ENCODE measurements at regions not wholly inside any gene's neighbourhood (a gene's known extent, or its start where the extent isn't known, plus 50 kb on each side); places are given as distances from the start of the nearest gene placed in this dataset.

DNA sequence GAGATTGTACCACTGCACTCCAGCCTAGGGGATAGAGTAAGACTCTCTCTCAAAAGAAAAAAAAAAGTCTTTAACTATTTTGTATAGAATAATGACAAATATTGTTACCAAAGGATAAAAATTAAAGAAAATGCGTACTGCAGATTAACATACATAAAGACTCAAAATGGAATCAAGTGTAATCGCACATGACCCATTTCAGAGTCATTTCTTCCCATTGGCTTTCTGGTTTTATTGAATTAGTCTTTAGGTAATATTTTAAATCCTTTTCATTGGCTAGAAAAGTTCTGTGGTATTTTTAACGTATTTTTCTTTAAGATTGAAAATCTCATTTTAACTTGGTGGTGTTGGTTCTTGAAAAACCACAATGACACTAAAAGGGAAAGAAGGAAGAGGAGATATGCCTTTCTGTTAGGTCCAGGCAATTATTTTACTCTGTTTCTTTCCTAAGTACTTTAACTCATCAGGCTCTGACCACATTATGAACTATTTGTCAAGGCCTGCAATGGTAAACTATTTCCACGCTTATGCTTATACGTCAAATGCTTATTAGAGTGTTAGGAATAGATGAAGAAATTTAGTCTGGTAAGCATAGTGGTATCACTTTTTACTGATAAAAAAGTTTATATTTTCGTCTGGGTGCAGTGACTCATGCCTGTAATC is 52.3 kb downstream of the PLEKHG1 start:
- no peak for DNase-seq (ENCODE audit: low spot score)

DNA sequence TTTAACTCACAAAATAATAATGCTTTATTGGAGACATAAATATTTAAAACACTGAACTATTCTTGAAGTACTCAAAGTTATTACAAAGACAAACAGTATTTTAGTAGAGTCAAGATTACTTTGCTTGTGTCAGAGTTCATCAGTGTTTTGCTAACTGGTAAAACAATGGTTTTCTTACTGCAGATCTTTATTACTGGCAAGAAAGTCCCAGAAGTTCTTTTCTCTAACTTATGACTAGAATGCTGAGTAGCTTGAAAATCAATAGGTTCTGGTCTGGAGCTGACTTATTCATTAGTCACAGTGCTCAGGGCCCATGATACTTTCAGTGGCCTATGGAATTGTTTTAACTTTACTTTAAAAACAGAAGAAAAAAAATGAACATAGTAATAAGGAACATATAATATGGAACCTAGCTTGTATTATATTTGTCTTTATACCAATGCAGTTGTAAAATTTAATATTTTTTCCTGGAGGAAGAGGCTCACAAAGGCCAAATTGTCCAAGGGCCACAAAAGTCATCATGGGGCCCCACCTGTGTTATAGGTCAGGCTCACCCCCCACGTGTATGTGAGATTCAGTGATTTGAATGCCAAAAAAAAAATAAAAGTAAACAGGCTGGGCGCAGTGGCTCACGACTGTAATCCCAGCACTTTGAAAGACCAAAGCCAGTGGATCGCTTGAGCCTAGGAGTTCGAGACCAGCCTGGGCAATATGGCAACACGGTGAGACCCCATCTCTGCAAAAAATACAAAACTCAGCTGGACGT is 53.3 kb downstream of the PLEKHG1 start:
- DNase-seq (ENCODE audit: low spot score), result no peak

DNA sequence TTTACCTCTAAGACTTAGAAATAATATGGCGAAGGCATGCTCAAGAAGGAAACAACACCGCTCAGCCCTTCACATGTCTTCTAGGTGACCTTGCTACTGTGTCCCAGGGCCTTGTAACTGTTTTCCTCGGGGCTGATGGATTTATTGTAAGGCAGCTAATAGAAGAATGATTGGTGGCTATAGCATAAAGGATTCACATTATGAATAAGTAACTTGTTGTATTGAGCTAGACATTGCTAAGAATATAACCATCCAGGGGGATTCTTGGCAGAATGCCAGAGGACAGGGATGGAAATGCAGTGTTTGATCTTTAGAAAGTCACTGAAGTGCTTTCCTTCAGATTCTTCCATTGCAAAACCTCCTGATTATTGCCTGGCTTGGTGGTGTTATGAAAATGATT is 54.9 kb downstream of the PLEKHG1 start:
- no peak for DNase-seq (ENCODE audit: low spot score)

DNA sequence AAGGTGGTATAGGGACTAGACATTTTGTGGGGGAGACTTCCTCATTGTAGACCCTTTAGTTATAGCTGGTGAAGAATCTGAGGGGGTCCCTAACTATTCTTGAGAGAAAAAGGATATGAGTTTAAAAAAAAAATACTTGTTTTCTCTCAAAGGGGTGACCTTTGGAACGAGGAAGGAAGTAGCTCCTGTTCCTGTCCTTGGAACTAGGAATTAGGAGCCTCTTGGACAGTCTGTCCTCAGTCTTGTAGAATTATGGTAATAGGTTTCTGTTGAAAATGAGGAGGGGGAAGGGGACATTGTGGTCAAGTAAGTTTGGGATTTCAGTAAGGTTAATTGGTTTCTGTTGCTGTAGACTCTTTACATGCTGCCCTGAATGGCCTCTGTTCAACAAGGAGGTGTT is 56.5 kb downstream of the PLEKHG1 start:
- no peak for DNase-seq (ENCODE audit: low spot score)

DNA sequence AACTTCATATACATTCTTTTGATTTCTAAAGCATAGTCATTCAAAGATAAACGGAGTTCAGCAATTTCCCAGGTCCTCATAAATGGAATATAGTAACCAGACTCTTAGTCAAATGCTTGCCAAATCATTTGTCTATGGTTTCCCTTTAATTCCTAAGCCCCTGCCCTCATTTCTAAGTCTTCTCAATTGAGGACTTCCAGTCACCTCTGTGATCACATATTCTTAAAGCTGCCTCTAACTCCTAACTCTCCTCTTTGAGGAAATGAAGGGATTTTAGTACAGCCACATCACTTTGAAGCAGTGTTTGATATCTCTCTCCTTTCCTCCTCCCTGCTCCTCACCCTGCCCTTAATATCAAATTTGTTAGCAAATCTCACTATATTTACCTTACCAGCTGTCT is 58.7 kb downstream of the PLEKHG1 start:
- DNase-seq (ENCODE audit: low spot score), result no peak

DNA sequence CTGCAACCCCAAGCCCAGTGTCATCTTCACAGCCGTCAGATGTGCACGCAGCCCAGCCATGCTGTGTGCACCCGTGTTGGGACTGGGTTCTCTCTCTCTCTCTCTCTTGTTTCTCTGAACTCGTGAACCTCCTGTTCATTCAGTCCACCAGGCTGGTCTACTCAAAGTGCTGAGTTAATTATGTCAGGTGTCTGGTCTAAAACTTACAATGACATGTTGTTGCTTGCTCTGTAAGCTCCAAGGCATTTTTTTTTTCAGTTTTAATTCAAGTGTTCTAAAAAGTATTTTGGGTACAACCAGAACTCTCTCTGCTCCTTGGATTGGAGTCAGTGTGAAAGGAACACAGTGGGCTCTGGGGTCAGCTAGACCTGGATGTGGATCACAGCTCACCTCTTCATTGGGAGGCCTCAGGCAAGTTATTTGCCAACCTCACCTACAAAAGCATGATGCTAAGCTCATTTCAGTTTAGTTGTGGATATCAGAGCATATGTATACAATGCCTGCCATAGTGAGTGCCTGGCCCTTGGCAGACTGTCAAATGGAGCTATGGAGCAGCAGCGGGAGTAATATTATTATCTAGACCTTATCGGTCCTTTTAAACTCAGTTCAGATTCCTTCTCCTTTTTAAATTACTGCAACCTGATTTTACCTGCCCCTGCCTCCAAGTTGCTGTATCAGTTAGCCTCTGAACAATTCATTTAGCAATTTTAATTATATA is 59.5 kb downstream of the PLEKHG1 start:
- no peak for DNase-seq (ENCODE audit: low spot score)

DNA sequence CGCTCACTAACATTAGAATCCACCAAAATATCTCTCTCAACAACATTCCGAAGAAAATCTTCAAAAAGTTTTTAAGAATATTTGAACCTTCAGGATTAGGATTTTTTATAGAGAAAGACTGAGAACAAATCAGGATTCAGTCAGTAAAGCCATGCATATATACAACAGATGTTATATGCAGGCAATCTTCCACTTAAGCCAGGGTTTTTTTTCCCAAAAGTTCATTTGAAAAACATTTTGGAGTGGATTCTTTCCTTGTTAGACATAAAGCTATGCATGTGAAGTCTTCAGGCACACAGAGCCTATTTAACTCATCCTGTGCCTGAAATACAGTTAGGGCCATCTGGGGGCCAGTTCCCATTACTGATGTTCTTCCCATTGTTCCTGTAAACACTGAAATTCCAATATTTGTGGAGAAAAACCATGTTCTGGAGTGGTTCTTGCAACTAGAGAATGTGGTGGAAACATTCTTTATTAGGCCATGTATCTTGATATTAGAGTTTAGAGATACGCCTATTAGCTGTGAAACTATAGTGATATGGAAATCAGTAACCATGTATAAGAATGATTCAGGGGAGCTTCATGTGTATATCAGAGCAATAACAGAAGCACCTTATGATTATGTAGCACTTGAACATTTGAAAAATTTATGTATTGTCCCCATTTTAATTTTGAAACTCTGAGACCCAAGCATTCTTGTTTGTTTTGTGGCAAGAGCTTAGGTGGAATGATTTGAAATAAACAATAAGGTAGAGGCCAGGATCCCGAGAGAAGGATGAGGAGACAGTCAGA is 61.7 kb downstream of the PLEKHG1 start:
- DNase-seq (ENCODE audit: low spot score), result no peak

DNA sequence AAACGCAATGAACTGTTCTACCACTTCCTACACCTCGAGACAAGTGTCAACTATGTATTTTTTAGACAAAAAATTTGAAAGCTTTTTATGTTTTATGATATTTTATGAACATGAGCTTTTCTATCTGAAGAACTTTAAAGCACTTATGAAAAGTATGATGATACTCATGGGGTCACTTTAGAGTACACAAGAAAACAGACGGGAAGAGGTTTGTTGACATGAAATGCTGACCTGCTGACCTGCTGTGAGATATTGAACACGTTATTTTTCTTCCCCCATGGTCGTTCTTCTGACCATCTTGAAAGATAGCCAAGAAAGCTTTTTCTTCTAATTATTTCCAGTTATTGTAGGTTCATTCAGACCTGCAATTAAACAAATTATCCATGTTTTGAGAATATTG is 63.1 kb downstream of the PLEKHG1 start:
- no peak for DNase-seq (ENCODE audit: low spot score)

DNA sequence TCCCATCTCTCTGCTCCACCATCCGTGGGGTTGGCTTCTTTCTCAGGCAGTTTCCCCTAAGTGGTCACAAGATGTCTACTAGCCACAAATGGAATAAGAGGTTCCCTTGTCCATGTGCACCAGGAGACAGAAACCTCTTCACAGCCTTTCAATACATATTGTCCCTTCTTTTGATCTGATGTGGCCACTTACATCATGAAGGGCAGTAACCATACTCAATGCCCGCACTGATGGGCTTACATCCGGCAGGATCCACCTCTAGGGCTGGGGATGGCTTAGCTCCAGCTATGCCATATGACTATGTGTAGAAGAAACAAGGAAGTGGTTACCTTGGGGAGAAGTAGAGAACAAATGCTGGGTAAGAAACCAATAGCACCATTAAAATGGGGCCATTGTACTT is 64.4 kb downstream of the PLEKHG1 start:
- no peak for DNase-seq (ENCODE audit: low spot score)

DNA sequence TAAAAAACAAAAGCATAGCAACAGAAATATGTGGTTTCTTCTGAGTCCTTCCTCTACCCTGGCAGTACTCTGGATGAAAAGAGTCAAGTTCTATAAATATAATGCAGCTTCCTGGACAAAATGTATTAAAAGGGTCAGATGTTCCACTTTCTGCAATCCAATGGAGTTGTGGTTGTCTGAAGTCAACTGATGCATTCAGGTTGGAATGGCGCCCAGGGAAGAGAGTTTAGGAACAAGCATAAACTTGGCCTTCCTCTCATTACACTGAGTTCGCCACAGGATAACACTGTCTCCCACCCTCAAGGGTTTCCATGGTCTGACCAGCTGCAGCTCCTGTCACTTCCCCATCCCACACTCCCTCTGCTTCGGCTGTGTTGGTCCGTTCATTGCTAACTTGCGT is 66.4 kb downstream of the PLEKHG1 start:
- DNase-seq (ENCODE audit: low spot score), result no peak

DNA sequence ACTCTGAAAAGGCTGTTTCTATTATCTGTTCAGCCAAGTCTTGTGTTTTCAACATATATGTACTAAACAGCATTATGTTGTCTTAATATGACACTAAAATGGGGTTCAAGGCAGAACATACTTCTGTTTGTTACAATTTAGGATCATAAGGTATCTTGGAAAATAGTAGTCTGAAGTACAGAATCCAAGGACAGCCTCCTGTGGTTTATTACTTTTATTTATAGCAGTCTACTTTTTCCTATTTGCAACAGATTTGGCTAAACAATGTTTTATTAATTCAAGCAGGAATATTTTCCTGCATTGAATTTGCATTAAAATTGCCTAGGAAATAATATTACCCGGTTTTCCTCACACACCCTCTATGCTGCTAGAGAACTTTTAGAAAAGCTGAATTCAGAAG is 67.7 kb downstream of the PLEKHG1 start:
- no peak for DNase-seq (ENCODE audit: low spot score)

DNA sequence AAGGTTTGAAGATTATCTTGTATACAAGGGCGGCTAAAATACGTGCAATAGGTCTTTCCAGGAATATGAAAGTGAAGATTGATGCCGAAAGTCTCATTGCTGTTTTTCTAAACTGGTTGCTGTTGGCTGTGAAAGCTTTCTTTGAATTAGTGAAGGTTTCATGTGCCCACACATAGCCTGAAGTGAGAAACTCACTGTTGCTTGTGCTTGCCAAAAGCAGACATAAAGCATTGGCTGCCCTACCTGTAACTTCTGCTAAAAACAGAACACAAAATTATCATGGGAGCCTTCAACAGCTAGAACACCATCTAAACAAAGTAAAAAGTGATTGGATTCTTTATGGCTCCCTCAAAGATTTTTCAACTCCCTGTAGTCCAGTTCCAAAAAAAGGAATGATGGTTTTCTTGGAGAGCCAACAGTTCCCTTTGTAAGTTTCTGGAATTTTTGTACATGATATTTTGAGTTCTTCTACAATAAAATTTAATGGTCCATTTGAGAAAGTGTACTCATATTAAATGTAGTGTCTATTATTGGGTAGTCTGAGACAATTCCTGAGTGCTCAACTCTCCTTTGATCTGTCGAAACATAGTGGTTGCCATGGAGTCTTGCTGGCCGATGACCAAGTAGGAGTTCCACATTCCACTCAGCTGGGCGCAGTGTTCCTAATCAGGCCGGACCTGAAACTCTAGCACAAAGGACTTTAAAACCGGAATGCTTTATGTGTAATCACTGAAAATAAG is 68.5 kb downstream of the PLEKHG1 start:
- no peak for DNase-seq (ENCODE audit: low spot score)

DNA sequence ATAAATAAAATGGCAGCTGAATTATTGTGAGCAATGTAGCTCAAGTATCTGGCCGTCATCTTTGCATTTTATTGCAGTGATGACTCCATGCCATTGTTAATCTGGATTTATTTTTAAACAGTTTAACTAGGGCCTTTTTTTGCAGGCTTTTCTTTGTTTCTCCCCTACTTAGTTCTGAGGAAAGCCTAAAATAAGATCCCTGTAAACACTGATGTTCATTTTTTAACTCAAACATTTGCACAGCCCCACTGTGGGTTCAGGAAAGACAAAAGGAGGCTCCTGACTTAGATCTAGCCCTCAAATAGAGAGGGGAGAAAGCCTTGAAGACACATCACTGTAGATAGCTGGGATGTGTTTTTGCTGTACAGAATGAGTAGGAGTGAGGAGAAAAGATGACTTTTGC is 69.2 kb downstream of the PLEKHG1 start:
- no peak for DNase-seq (ENCODE audit: low spot score)

DNA sequence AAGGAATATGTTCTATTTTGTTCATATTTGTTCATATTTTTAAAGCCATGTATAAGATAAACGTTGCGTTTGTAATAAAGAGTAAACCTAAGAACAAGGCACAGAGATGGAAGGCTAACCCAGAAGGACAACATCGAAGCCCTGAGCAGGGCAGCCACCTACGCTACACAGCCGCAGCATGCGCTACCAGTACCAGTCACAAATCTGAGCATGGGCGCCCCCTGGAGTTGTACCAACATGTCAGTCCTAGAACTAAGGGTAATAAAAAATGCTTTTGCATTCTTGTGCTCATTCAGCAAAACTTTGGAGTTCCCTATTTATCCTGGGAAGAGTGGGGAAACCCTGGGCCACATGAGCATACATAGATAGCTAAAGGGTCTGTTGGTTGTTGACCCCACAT is 70.6 kb downstream of the PLEKHG1 start:
- no peak for DNase-seq (ENCODE audit: low spot score)

DNA sequence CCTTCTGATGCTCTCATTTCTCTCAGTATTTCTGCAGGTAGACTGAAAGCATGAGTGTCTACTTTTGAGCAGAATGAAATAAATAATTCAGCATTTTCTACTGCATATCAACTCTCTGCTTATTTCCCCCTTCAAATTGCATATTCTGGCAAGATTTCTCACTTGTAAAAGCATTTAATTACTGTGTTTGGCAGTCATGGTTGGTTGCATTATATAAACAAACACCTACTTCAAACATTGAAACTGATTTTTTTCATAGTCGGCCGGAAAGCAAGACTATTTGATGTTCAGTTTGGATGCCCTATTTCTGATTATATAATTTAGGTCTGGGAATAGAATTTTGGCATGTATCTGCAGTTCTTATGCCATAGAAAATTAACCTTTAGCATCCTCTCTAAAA is 73.1 kb downstream of the PLEKHG1 start:
- no peak for DNase-seq (ENCODE audit: low spot score)

DNA sequence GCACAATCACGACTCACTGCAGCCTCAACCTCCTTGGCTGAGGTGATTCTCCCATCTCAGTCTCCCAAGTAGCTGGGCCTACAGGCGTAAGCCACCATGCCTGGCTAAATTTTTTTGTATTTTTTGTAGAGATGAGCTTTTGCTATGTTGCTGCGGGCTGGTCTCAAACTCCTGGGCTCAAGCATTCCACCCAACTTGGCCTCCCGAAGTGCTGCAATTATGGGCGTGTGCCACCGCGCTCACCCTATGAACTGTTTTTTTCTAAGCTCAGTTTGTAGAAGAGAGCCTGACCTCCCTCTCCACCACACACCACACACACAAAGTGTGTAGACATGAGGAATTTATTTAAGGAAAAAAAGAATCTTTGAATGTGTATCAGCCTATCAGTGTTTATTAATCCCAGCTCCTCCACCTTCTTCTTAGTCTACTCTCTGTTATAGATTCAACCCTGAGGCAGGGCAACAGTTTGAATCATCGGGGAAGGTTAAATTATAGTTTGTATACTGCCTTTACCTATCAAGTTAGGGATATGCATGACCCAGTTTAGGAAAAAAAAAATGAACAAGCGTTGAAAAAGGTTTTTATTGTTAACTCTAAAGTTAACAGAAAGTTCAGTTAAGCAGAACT is 74.1 kb downstream of the PLEKHG1 start:
- DNase-seq (ENCODE audit: low spot score), result no peak

DNA sequence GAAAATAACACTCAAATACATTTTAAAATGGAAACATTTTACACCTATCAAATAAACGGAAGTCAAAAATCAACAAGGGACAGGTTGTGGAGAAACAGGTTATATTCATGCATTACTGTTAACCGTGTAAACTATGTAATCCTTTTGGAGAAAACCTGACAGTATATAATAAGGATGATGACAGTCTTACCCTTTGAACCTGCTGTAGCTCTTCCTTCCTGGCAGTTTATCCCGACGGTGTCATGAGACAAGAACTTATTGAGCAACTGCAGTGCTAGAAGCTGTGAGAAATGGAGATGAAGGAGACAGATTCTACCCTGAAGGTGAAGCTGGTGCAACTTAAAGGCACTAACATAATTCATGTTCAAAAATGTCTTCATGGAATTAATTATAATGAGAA is 76.7 kb downstream of the PLEKHG1 start:
- no peak for DNase-seq (ENCODE audit: low spot score)

DNA sequence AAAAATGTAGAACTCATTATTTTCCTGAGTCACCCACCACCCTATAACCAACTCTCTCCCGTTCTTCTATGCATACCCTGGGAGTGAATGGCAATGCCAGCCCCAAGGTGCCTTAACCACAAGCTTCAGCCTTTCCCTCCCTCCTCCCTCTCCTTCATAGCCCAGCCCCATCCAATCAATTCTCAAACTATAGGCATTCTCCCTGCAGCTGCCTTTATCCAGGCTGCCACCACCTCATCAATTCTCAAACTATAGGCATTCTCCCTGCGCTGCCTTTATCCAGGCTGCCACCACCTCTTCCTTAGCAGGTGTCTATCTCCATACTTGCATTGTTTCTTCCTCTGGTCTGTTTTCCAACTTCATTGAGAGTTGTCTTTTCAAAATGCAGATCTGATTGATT is 77.1 kb downstream of the PLEKHG1 start:
- no peak for DNase-seq (ENCODE audit: low spot score)

DNA sequence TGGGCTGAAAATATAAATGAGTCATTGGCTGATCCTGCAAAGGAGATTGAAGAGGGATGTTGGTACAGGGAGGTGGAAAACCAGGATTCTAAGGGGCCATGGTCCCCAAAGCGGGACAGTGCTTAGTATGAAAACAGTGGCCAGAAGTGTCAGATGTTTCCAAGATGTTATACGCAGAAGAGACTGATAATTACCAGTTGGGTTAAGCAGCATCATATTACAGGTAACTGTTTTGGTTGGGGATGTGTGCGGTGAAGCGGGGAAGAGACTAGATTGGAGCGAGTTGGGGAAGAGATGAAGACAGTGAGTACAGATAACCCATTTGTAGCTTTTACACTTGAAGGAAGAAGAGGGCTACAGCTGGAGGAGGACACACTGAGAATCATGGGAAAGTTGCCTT is 80.8 kb downstream of the PLEKHG1 start:
- no peak for DNase-seq (ENCODE audit: low spot score)

DNA sequence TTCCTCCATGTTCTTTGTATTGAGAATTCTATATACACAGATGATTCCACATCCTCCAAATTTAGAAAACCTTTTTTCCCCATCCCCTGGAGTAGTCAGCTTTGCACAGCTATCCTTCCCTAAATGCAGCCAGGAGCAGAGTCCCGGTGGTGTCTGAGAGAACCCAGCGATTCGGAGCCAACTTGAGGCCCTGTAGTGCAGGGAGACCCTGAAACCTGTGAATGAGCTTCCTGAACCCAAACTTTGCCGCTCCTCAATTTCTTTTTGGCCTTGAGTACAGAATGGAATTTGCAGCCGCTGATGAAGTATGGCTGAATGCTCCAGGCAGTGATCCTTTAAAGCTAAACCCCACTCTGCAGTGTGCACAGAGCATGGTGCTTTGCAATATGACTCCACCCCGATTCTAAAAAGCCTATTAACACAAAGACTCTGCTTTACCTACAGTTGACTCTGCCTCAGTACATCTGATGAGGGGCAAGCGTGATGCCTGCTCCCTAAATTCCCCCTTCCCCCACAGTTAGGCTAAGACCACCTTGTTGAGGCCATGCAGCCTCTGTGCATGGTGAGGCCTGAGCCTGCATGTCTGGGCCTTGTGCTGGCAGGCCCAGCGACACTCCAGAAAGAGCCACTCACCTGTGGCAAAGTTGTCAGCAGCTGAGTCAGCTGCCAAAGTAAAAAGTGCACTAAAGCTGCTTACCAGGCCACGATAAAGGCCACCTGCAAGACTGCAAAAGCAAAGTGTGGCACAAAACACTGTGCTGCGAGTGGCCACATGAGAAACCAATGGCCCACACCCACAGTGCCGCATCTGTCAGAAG is 82.1 kb downstream of the PLEKHG1 start:
- DNase-seq (ENCODE audit: low spot score), result no peak
